ENCODE measurements at regions not wholly inside any gene's neighbourhood (a gene's known extent, or its start where the extent isn't known, plus 50 kb on each side); places are given as distances from the start of the nearest gene placed in this dataset.
A peak's percentile ranks its signal among the peaks of the same experiment; 100 is the strongest.
"Not testable (repeated sequence)": the region's sequence is repeated elsewhere in the genome, so short reads cannot be mapped to it uniquely, and the experiment has no call there.

GRCh38 chr4:156321203-156321602 lies 367.5 kb upstream of the CTSO start:
- no peak for DNase-seq (ENCODE audit: low spot score)

- DNase-seq (ENCODE audit: low spot score) = no peak
Measured at GRCh38 chr4:156313497-156313896, 359.8 kb upstream of the CTSO start.

GRCh38 chr4:156312261-156312847 lies 358.7 kb upstream of the CTSO start:
- DNase-seq (ENCODE audit: low spot score) = no peak

- no peak for DNase-seq (ENCODE audit: low spot score)
Measured at GRCh38 chr4:156309031-156309430, 355.4 kb upstream of the CTSO start.

GRCh38 chr4:156303708-156304107 lies 350.0 kb upstream of the CTSO start:
- no peak for DNase-seq (ENCODE audit: low spot score)

GRCh38 chr4:156298230-156298629 lies 344.6 kb upstream of the CTSO start:
- no peak for DNase-seq (ENCODE audit: low spot score)

- DNase-seq (ENCODE audit: low spot score) = no peak
Measured at GRCh38 chr4:156295676-156296195, 342.1 kb upstream of the CTSO start.

GRCh38 chr4:156294577-156294976 lies 340.9 kb upstream of the CTSO start:
- DNase-seq (ENCODE audit: low spot score) = peak; percentile 16

- DNase-seq (ENCODE audit: low spot score) = no peak
Measured at GRCh38 chr4:156293657-156294297, 340.1 kb upstream of the CTSO start.

- no peak for DNase-seq (ENCODE audit: low spot score)
Measured at GRCh38 chr4:156291317-156291716, 337.7 kb upstream of the CTSO start.

- no peak for DNase-seq (ENCODE audit: low spot score)
Measured at GRCh38 chr4:156290811-156291210, 337.1 kb upstream of the CTSO start.

GRCh38 chr4:156290026-156290425 lies 336.4 kb upstream of the CTSO start:
- DNase-seq (ENCODE audit: low spot score) = not testable (repeated sequence)

GRCh38 chr4:156280686-156281085 lies 327.0 kb upstream of the CTSO start:
- DNase-seq (ENCODE audit: low spot score) = no peak

- no peak for DNase-seq (ENCODE audit: low spot score)
Measured at GRCh38 chr4:156265407-156265806, 311.7 kb upstream of the CTSO start.

GRCh38 chr4:156261230-156261629 lies 307.6 kb upstream of the CTSO start:
- DNase-seq (ENCODE audit: low spot score) = no peak

GRCh38 chr4:156255230-156256007 lies 301.8 kb upstream of the CTSO start:
- DNase-seq (ENCODE audit: low spot score) = no peak

GRCh38 chr4:156252358-156252921 lies 298.8 kb upstream of the CTSO start:
- no peak for DNase-seq (ENCODE audit: low spot score)

- no peak for DNase-seq (ENCODE audit: low spot score)
Measured at GRCh38 chr4:156251373-156252065, 297.9 kb upstream of the CTSO start.

GRCh38 chr4:156248917-156249316 lies 295.3 kb upstream of the CTSO start:
- no peak for DNase-seq (ENCODE audit: low spot score)

- DNase-seq (ENCODE audit: low spot score) = no peak
Measured at GRCh38 chr4:156247470-156247869, 293.8 kb upstream of the CTSO start.

GRCh38 chr4:156243015-156243414 lies 289.3 kb upstream of the CTSO start:
- DNase-seq (ENCODE audit: low spot score) = no peak

GRCh38 chr4:156242390-156242789 lies 288.7 kb upstream of the CTSO start:
- DNase-seq (ENCODE audit: low spot score) = peak; percentile 20

Data from putamen (tissue), 1 donor.